HG02981 (cell line): ENCODE measurements at regions not wholly inside any gene's neighbourhood (a gene's known extent, or its start where the extent isn't known, plus 50 kb on each side); places are given as distances from the start of the nearest gene placed in this dataset.

Experiments used
- ATAC-seq: cut with Tn5 transposase; IDR thresholded peaks from one replicate; pipeline ENCODE4 v1.9.1; 2021; ENCODE audit warnings: mild to moderate bottlenecking, moderate library complexity; ENCODE audit not compliant: unreplicated experiment

- ATAC-seq = no peak
Measured at GRCh38 chr12:23431006-23431405, 518.5 kb downstream of the SOX5 start.

DNA sequence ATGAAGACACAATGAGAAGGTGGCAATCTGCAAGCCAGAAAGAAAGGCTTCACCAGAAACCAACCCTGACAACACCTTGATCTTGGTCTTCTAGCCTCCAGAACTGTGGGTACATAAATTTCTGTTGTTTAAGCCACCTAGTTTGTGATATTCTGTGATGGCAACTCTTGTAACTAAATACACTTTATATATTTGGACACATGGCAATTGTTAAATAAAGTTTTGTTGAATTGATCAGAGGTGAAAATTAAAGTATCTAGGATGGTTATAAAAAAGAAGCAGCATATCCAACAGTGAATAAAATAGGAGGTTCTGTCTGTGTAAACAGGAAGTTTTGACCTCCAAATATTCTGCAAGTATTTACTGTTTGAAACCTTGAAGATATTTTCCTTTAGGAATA, 516.3 kb downstream of the SOX5 start:
- ATAC-seq = no peak

DNA sequence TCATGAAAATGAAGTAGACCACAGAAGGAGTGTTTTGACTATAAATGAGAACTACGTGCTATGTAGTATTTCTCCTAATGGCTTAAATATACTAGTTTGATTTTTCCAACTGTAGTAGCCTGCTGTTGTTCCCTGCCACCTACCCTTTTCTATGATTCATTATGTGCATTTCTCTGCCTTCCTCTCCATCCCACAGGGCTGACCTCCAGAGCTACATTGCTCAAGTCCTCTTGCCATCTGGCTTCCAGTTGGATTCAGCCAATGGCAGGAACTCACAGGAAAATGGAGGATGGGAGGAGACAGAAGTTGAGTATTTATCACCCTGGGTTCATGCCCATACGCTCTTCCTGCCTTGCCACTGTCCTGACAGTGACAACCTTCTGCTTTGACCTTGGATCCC, 515.3 kb downstream of the SOX5 start:
- ATAC-seq = no peak

DNA sequence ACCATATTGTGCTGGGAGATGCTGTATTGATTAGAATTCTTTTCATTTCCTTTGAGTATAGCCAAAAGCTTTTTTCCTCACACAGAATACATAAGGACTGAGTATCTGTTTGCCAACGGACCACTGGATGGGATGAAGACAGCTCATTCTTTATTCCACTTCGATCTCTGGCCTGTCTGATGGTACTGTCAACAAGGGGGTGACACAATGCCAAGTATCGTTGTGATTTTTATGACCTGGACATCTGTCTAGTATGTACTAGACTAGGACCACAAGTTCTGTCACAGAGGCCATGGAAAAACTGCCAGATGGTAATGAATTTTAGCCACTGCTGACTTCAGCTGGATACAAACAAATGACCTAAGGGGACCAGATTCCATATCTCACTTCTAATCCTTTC, 502.7 kb downstream of the SOX5 start:
- ATAC-seq = no peak

- no peak for ATAC-seq
Measured at GRCh38 chr12:23450810-23451209, 498.7 kb downstream of the SOX5 start.

GRCh38 chr12:23455283-23455682, 494.2 kb downstream of the SOX5 start:
- no peak for ATAC-seq

GRCh38 chr12:23458640-23459039, 490.8 kb downstream of the SOX5 start:
- ATAC-seq = no peak

GRCh38 chr12:23462546-23462945, 486.9 kb downstream of the SOX5 start:
- ATAC-seq = no peak

GRCh38 chr12:23463172-23463571, 486.3 kb downstream of the SOX5 start:
- no peak for ATAC-seq

DNA sequence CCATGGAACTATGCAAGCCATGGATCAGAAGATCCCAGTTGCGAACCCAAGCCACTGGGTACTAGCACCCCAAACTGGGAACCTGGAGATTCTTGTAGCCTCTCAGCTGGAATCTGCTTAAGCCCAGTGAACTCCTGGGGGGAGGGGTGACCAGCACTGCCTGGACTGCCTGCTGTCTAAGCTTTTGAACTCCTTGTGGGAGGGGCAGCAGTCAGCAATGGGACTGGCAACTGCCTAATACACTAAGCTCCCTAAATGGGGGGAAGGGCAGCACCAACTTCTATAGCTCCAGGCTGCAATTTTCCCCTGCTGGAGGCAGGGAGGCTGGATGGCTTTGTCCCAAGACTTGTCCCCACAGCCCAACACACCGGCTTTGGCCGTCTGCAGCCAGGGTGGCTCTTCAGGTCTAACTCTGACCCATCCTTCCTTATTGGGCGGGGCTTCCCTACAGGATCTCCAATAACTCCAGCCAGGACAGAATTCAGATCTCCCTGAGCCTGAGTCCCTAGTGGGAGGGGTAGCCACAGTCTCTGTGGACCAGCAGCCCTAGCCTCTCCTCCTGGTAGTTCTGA, 485.1 kb downstream of the SOX5 start:
- ATAC-seq = no peak

- no peak for ATAC-seq
Measured at GRCh38 chr12:23472329-23472971, 477.0 kb downstream of the SOX5 start.

DNA sequence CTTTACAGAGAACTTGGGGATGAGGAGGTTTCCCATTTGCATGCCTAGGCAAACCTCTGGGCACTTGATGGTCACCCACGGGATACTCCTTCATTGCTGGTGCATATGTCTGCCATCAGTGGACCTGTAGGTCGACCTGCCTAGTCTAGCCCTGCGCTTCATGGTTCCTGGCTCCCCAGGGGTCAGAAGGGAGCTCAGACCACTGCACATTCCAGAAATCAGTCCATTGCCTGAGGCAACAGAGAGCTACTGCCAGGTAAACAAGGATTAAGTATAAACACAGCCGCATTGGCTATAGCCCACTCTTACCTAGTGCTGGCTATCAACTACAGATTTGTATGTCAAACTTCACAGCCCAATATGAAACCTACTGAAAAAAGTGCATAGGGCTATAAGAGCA, 476.4 kb downstream of the SOX5 start:
- ATAC-seq = no peak

DNA sequence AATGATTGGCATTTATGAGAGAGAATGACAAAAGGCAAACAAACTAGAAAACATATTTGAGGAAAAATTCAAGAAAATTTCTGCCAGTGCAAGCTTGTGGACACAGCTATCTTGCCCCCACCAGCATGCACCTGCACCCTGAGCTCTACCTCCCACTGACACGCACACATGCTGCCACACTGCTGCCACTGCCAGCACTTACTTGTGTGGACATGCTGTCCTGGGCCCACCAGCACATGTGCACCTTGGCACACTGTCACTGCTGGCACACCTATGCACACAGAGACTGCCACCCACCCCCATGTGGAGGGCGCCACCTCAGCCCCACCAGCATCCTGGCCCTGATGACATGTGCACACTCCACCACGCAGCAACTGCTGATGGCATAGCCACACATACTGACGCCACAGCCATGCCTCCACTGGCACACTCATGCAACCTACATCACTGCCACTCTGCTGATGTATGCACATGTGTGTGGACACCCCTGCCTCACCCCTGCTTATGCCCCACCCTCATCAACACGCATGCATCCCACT, 475.0 kb downstream of the SOX5 start:
- ATAC-seq = no peak
